ENCODE measurements at regions not wholly inside any gene's neighbourhood (a gene's known extent, or its start where the extent isn't known, plus 50 kb on each side); places are given as distances from the start of the nearest gene placed in this dataset.

DNA sequence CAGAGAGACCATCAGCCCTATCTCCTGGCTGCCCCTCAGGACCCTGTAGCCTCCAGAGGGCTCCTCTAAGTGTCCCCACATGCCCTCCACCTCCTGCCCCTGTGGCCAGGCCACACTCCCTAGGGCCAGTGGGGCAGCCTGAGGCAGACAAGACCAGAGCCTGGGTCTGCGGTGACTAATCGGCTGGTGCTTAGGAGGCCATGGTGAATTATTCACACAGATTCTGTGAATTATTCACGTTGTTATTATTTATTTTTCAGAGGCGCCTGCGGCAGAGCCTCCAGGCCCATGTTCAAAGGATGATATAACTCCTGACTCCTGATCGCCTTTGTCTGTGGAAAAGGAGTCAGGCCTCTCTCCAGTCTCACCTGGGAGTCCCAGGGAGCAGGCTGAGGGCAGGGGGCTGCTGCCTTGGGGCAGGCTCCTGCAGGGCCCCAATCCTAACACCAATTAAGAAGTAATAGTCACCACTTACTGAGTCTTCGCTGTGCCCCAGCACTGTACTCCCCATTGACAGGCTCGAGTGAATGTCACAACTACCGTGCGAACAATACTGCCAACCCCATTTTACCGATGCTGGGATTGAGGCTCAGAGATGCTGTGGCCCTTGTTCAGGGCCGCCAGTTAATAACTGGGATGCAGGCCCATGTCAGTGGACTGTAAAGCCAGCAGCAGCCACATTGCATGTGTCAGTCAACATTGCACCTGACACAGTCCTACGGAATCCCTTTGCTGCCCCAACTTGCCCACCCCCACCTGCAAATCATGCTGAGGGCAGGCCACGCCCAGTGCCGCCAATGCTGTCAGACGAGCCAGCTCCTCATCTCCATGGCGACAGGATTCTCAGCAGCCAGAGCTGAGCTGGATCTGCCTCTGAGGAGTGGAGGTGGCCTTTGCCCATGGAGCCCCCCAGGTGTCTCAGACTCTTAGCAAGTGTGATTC lies 94.9 kb downstream of the PCDH1 start:
- ChIA-PET CTCF (interaction anchor here (0.5 to 1.9 kb wide), 3 partner anchors 7 to 916 kb away, joined by 3 to 5 read pairs (median 3); partner anchors contain the start of gene PCDH1), POLR2A (interaction anchor here (0.9 to 1.2 kb wide), 2 partner anchors 9 to 67 kb away, joined by 3 read pairs; no protein-coding TSS in a partner anchor)
- no peaks in the 10 kb centered on the region for H3K9me3 ChIP-seq (ENCODE audit: control insufficient read depth, insufficient read depth, low read depth, low read length)
- TF ChIP-seq ZNF501 (tag by site-specific recombination; IDR thresholded peaks at IDR 0.05) (no peak), KLF1 (tag by site-specific recombination; IDR thresholded peaks at IDR 0.05) (0 out of 2 replicates have a peak, but pooled peaks have one; percentile 32)
- H3K27ac ChIP-seq (ENCODE audit: extremely low read depth, low read depth, low read length), result no peak overlapping the region
- H3K4me3 ChIP-seq (ENCODE audit: low read depth, low read length), result no peak overlapping the region
- no peaks in the 10 kb centered on the region for H3K4me1 ChIP-seq (ENCODE audit: control insufficient read depth, insufficient read depth, low read length)
- H3K36me3 ChIP-seq (ENCODE audit: control insufficient read depth in 2 of 2, insufficient read depth in 1 of 2, low read length in 2 of 2), result no peaks in the 10 kb centered on the region

GRCh38 chr5:141781910-141782309 lies 96.3 kb downstream of the PCDH1 start:
- POLR2A ChIA-PET, result no interaction called here

GRCh38 chr5:141780952-141781781 lies 97.0 kb downstream of the PCDH1 start:
- no peak overlapping the region for H3K4me3 ChIP-seq (ENCODE audit: low read depth, low read length)
- no peaks in the 10 kb centered on the region for H3K9me3 ChIP-seq (ENCODE audit: control insufficient read depth, insufficient read depth, low read depth, low read length)
- ChIA-PET POLR2A (no interaction called here), CTCF (interaction anchor here (0.7 to 1.4 kb wide), 2 partner anchors 32 to 33 kb away, joined by 3 to 7 read pairs; no protein-coding TSS in a partner anchor)
- no peaks in the 10 kb centered on the region for H3K4me1 ChIP-seq (ENCODE audit: control insufficient read depth, insufficient read depth, low read length)
- no peaks in the 10 kb centered on the region for H3K36me3 ChIP-seq (ENCODE audit: control insufficient read depth in 2 of 2, insufficient read depth in 1 of 2, low read length in 2 of 2)
- H3K27ac ChIP-seq (ENCODE audit: extremely low read depth, low read depth, low read length), result no peak overlapping the region
- TF ChIP-seq ZNF658 (tag by site-specific recombination; IDR thresholded peaks at IDR 0.05) (no peak), KLF17 (tag by site-specific recombination; IDR thresholded peaks at IDR 0.05) (no peak), ZNF791 (tag by site-specific recombination; IDR thresholded peaks at IDR 0.05) (no peak), YY2 (tag by site-specific recombination; IDR thresholded peaks at IDR 0.05) (no peak), PRDM1 (tag by site-specific recombination; IDR thresholded peaks at IDR 0.05) (no peak), INSM2 (tag by site-specific recombination; IDR thresholded peaks at IDR 0.05) (no peak), ZNF19 (tag by site-specific recombination; IDR thresholded peaks at IDR 0.05; ENCODE audit: low read depth) (no peak), ZNF548 (tag by site-specific recombination; IDR thresholded peaks at IDR 0.05) (no peak), ZNF585B (tag by site-specific recombination; IDR thresholded peaks at IDR 0.05) (no peak), ZNF112 (tag by site-specific recombination; IDR thresholded peaks at IDR 0.05) (no peak), GLIS1 (tag by site-specific recombination; IDR thresholded peaks at IDR 0.05) (no peak)

More at GRCh38 chr5:141781910-141782309, 96.3 kb downstream of the PCDH1 start:
- CTCF ChIA-PET, result interaction anchor here (0.7 kb wide), 1 partner anchor 32 kb away, joined by 3 read pairs; no protein-coding TSS in a partner anchor
- H3K4me1 ChIP-seq (ENCODE audit: control insufficient read depth, insufficient read depth, low read length), result no peaks in the 10 kb centered on the region
- no peak overlapping the region for H3K27ac ChIP-seq (ENCODE audit: extremely low read depth, low read depth, low read length)
- no peaks in the 10 kb centered on the region for H3K9me3 ChIP-seq (ENCODE audit: control insufficient read depth, insufficient read depth, low read depth, low read length)
- H3K4me3 ChIP-seq (ENCODE audit: low read depth, low read length), result no peak overlapping the region
- no peaks in the 10 kb centered on the region for H3K36me3 ChIP-seq (ENCODE audit: control insufficient read depth in 2 of 2, insufficient read depth in 1 of 2, low read length in 2 of 2)
- TF ChIP-seq ZNF16 (tag by site-specific recombination; IDR thresholded peaks at IDR 0.05; ENCODE audit: low read depth), result no peak
- TF ChIP-seq, protein P1, sequence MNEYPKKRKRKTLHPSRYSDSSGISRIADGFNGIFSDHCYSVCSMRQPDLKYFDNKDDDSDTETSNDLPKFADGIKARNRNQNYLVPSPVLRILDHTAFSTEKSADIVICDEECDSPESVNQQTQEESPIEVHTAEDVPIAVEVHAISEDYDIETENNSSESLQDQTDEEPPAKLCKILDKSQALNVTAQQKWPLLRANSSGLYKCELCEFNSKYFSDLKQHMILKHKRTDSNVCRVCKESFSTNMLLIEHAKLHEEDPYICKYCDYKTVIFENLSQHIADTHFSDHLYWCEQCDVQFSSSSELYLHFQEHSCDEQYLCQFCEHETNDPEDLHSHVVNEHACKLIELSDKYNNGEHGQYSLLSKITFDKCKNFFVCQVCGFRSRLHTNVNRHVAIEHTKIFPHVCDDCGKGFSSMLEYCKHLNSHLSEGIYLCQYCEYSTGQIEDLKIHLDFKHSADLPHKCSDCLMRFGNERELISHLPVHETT (tag by site-specific recombination; IDR thresholded peaks at IDR 0.05), result no peak
- TF ChIP-seq ZNF311 (tag by site-specific recombination; IDR thresholded peaks at IDR 0.05; ENCODE audit: borderline replicate concordance), result no peak
- TF ChIP-seq GLI4 (tag by site-specific recombination; IDR thresholded peaks at IDR 0.05), result no peak
- TF ChIP-seq, protein P2, sequence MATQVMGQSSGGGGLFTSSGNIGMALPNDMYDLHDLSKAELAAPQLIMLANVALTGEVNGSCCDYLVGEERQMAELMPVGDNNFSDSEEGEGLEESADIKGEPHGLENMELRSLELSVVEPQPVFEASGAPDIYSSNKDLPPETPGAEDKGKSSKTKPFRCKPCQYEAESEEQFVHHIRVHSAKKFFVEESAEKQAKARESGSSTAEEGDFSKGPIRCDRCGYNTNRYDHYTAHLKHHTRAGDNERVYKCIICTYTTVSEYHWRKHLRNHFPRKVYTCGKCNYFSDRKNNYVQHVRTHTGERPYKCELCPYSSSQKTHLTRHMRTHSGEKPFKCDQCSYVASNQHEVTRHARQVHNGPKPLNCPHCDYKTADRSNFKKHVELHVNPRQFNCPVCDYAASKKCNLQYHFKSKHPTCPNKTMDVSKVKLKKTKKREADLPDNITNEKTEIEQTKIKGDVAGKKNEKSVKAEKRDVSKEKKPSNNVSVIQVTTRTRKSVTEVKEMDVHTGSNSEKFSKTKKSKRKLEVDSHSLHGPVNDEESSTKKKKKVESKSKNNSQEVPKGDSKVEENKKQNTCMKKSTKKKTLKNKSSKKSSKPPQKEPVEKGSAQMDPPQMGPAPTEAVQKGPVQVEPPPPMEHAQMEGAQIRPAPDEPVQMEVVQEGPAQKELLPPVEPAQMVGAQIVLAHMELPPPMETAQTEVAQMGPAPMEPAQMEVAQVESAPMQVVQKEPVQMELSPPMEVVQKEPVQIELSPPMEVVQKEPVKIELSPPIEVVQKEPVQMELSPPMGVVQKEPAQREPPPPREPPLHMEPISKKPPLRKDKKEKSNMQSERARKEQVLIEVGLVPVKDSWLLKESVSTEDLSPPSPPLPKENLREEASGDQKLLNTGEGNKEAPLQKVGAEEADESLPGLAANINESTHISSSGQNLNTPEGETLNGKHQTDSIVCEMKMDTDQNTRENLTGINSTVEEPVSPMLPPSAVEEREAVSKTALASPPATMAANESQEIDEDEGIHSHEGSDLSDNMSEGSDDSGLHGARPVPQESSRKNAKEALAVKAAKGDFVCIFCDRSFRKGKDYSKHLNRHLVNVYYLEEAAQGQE (tag by site-specific recombination; IDR thresholded peaks at IDR 0.05), result no peak
- peak; percentile 52; the same call in 1 of the 2 replicates for TF ChIP-seq ZNF664 (tag by site-specific recombination; IDR thresholded peaks at IDR 0.05)
